ENCODE measurements at regions not wholly inside any gene's neighbourhood (a gene's known extent, or its start where the extent isn't known, plus 50 kb on each side); places are given as distances from the start of the nearest gene placed in this dataset.

GRCh38 chr13:30114571-30115256 is 192.6 kb downstream of the KATNAL1 start:
- Histone ChIP-seq H3K9me3 (ENCODE audit: insufficient read depth in 2 of 2, low read depth in 1 of 2, low read length in 1 of 2) (no peaks in the 10 kb centered on the region), H3K14ac (ENCODE audit: insufficient read length) (no peak overlapping the region), H2BK20ac (ENCODE audit: low read length) (no peak overlapping the region), H3K23ac (ENCODE audit: insufficient read length) (no peak overlapping the region), H4K91ac (replicated peaks; ENCODE audit: insufficient read length, low read length) (no peak overlapping the region), H3K36me3 (ENCODE audit: control insufficient read depth in 2 of 4, insufficient read depth in 4 of 4, low read length in 3 of 4) (no peaks in the 10 kb centered on the region), H3K18ac (ENCODE audit: extremely low read depth, low read length) (no peak overlapping the region), H4K8ac (ENCODE audit: extremely low read depth, insufficient read depth, low read length) (peak overlapping the region; percentile 76; the same call in 1 of the 2 replicates), H3K4me2 (ENCODE audit: insufficient read depth in 1 of 2, low read depth in 2 of 2, low read length in 2 of 2) (peak overlapping the region; percentile 47 to 72), H3K27ac (ENCODE audit: low read depth, low read length) (0 out of 2 replicates have a peak overlapping the region, but pooled peaks have one; percentile 25), H3K9ac (replicated peaks in 1 of 4; ENCODE audit: extremely low read depth in 1 of 4, low read depth in 3 of 4, low read length in 3 of 4) (peak overlapping the region in 3 of 4 experiments; percentile 63 to 80 (median 70); a peak in 5 of 7 replicates), H2AK5ac (ENCODE audit: low read depth, low read length) (no peak overlapping the region), H3K79me2 (ENCODE audit: control insufficient read depth in 1 of 2, insufficient read depth in 2 of 2, low read length in 2 of 2) (no peaks in the 10 kb centered on the region), H2BK15ac (ENCODE audit: low read length) (no peak overlapping the region), H2BK12ac (ENCODE audit: low read depth, low read length) (no peak overlapping the region), H3K23me2 (ENCODE audit: low read depth, low read length) (no peaks in the 10 kb centered on the region; the same call in 1 of the 2 replicates), H4K5ac (ENCODE audit: insufficient read length, low read depth, low read length) (no peak overlapping the region), H3K4me1 (replicated peaks in 1 of 4; ENCODE audit: control insufficient read depth in 3 of 4, insufficient read depth in 4 of 4, low read length in 3 of 4) (peaks cover 0 to 13% (median 1%) of the 10 kb centered on the region in 4 experiments; a peak in 3 of 7 replicates), H2BK5ac (ENCODE audit: low read depth, low read length) (0 out of 2 replicates have a peak overlapping the region, but pooled peaks have one; percentile 35), H3K27me3 (replicated peaks in 1 of 4; ENCODE audit: control insufficient read depth in 3 of 4, extremely low read depth in 1 of 4, insufficient read depth in 3 of 4, low read length in 3 of 4) (peaks cover 0 to 9% (median 3%) of the 10 kb centered on the region in 4 experiments; a peak in 4 of 7 replicates), H3K4me3 (ENCODE audit: extremely low read depth in 1 of 4, insufficient read depth in 2 of 4, low read depth in 3 of 4, low read length in 4 of 4) (peak overlapping the region; percentile 42 to 58 (median 54)), H3K56ac (replicated peaks; ENCODE audit: insufficient read length, low read depth, low read length) (no peak overlapping the region), H2AFZ (ENCODE audit: low read length) (peak overlapping the region; percentile 11; the same call in 1 of the 2 replicates), H4K20me1 (replicated peaks in 1 of 2; ENCODE audit: control insufficient read depth in 1 of 2, insufficient read depth in 2 of 2, low read length in 2 of 2) (no peaks in the 10 kb centered on the region), H3K79me1 (ENCODE audit: low read depth, low read length) (no peaks in the 10 kb centered on the region), H3K4ac (replicated peaks; ENCODE audit: insufficient read length, low read depth, low read length) (no peak overlapping the region), H2BK120ac (replicated peaks; ENCODE audit: low read depth, low read length) (no peak overlapping the region)
- no peak for FAIRE-seq
- peak; percentile 80 to 99 for DNase-seq (ENCODE audit: low read depth in 1 of 2, low spot score in 2 of 2)
- CTCF ChIA-PET (ENCODE audit: partially characterized antibody), result interaction anchor here (0.7 to 5.6 kb wide), 29 partner anchors 9 to 641 kb away, joined by 3 to 44 read pairs (median 5); no protein-coding TSS in a partner anchor
- POLR2A ChIA-PET (ENCODE audit: partially characterized antibody), result interaction anchor here (1.4 kb wide), 1 partner anchor 345 kb away, joined by 4 read pairs; no protein-coding TSS in a partner anchor
- WGBS, 2 experiments (ENCODE audit: extremely low coverage in 1 of 2, insufficient coverage in 1 of 2, insufficient read length in 1 of 2, insufficient replicate concordance in 2 of 2, low coverage in 1 of 2, low lambda C conversion rate in 2 of 2, missing lambda C conversion rate in 1 of 2), result 1% methylated on average over 46 of the region's 67 CpGs; no CpG with 5 or more reads in 1 of the 2 experiments
- peak; percentile 49 for TF ChIP-seq ASH2L (IDR thresholded peaks at IDR 0.05; ENCODE audit: low read length)
- peak; percentile 83 for TF ChIP-seq POLR2AphosphoS5 (IDR thresholded peaks at IDR 0.05; ENCODE audit: low read depth, low read length)
